ENCODE measurements at regions not wholly inside any gene's neighbourhood (a gene's known extent, or its start where the extent isn't known, plus 50 kb on each side); places are given as distances from the start of the nearest gene placed in this dataset.

GRCh38 chr17:55895112-55895759, 144.4 kb downstream of the PCTP start:
- H3K27ac ChIP-seq: no peak overlapping the region
- no peak overlapping the region for H3K4me3 ChIP-seq
- TF ChIP-seq POLR2A (IDR thresholded peaks at IDR 0.05): no peak
- TF ChIP-seq, protein P1, sequence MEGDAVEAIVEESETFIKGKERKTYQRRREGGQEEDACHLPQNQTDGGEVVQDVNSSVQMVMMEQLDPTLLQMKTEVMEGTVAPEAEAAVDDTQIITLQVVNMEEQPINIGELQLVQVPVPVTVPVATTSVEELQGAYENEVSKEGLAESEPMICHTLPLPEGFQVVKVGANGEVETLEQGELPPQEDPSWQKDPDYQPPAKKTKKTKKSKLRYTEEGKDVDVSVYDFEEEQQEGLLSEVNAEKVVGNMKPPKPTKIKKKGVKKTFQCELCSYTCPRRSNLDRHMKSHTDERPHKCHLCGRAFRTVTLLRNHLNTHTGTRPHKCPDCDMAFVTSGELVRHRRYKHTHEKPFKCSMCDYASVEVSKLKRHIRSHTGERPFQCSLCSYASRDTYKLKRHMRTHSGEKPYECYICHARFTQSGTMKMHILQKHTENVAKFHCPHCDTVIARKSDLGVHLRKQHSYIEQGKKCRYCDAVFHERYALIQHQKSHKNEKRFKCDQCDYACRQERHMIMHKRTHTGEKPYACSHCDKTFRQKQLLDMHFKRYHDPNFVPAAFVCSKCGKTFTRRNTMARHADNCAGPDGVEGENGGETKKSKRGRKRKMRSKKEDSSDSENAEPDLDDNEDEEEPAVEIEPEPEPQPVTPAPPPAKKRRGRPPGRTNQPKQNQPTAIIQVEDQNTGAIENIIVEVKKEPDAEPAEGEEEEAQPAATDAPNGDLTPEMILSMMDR (IDR thresholded peaks at IDR 0.05): no peak
- no peak for DNase-seq
- no peaks in the 10 kb centered on the region for H3K4me1 ChIP-seq
- H3K9me3 ChIP-seq: no peaks in the 10 kb centered on the region
- no peaks in the 10 kb centered on the region for H3K36me3 ChIP-seq
- no peaks in the 10 kb centered on the region for H3K27me3 ChIP-seq

GRCh38 chr17:55897301-55897700, 146.4 kb downstream of the PCTP start:
- no peaks in the 10 kb centered on the region for H3K36me3 ChIP-seq
- no peak for TF ChIP-seq POLR2A (IDR thresholded peaks at IDR 0.05)
- TF ChIP-seq, protein P1 (IDR thresholded peaks at IDR 0.05): no peak
- H3K9me3 ChIP-seq: no peaks in the 10 kb centered on the region
- no peak overlapping the region for H3K4me3 ChIP-seq
- H3K4me1 ChIP-seq: no peaks in the 10 kb centered on the region
- no peak for DNase-seq
- no peaks in the 10 kb centered on the region for H3K27me3 ChIP-seq
- no peak overlapping the region for H3K27ac ChIP-seq

DNA sequence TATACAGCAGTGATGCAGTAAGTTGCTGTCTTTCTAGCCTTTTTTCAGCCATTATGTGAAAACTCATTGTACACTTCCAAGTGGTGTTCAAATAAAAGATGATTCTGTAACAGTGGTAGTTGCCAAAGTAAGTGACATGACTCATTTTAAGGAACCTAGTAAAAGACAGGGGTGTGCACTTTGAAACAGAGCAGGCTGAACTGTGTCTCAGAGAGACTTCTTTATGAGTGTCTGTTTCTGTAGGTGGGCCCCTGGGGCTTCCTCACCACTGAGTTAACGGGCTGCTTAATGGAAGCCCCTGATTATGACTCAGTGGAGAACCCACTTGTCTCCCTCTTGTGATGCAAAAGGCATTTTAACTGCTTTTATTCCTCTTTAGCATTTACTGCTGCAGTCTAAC, 147.3 kb downstream of the PCTP start:
- H3K36me3 ChIP-seq: no peaks in the 10 kb centered on the region
- no peaks in the 10 kb centered on the region for H3K27me3 ChIP-seq
- no peaks in the 10 kb centered on the region for H3K4me1 ChIP-seq
- DNase-seq: no peak
- no peak for TF ChIP-seq POLR2A (IDR thresholded peaks at IDR 0.05)
- TF ChIP-seq, protein P1 (IDR thresholded peaks at IDR 0.05): no peak
- H3K4me3 ChIP-seq: no peak overlapping the region
- H3K9me3 ChIP-seq: no peaks in the 10 kb centered on the region
- no peak overlapping the region for H3K27ac ChIP-seq

GRCh38 chr17:55900188-55900587, 149.3 kb downstream of the PCTP start:
- Histone ChIP-seq H3K4me3 (no peak overlapping the region), H3K36me3 (no peaks in the 10 kb centered on the region), H3K9me3 (no peaks in the 10 kb centered on the region), H3K27ac (no peak overlapping the region), H3K4me1 (no peaks in the 10 kb centered on the region), H3K27me3 (no peaks in the 10 kb centered on the region)
- TF ChIP-seq, protein P1 (IDR thresholded peaks at IDR 0.05): no peak
- no peak for TF ChIP-seq POLR2A (IDR thresholded peaks at IDR 0.05)
- DNase-seq: no peak

DNA sequence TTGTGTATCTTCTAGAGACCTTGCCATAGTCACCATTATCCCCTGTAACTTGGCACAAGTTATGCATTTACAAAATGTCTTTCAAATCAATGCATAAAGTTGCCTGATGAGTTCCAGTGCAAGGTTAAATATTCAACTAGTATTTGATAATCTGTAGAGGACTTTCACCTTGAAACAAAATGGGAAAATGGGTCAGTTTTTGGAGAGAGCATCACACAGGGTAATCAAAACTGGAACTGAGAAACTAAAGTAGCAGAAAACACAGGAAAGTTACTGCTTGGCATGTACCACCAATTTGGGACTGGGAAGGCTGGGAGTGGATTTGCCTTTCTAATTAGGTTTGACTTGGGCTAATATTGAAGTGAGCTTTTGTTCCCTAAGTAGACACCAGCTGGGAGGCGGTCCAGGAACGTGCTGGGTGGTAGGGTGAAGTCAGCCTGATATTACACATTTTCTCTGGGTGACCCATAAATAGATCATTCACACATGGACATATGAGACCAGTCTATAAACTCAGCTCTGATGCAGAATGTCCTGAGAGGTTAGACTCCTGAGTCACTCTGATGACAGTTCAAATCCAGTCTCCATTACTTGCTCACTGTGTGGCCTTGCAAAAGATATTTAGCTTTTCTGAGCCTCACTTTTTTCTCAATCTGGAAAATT, 152.3 kb downstream of the PCTP start:
- Histone ChIP-seq H3K4me3 (no peak overlapping the region), H3K4me1 (no peaks in the 10 kb centered on the region), H3K9me3 (no peaks in the 10 kb centered on the region), H3K27me3 (no peaks in the 10 kb centered on the region), H3K27ac (no peak overlapping the region), H3K36me3 (no peaks in the 10 kb centered on the region)
- no peak for TF ChIP-seq POLR2A (IDR thresholded peaks at IDR 0.05)
- TF ChIP-seq, protein P1 (IDR thresholded peaks at IDR 0.05): no peak
- DNase-seq: no peak

All from Peyer's patch (tissue), 4 donors.